ENCODE measurements at regions not wholly inside any gene's neighbourhood (a gene's known extent, or its start where the extent isn't known, plus 50 kb on each side); places are given as distances from the start of the nearest gene placed in this dataset.

DNA sequence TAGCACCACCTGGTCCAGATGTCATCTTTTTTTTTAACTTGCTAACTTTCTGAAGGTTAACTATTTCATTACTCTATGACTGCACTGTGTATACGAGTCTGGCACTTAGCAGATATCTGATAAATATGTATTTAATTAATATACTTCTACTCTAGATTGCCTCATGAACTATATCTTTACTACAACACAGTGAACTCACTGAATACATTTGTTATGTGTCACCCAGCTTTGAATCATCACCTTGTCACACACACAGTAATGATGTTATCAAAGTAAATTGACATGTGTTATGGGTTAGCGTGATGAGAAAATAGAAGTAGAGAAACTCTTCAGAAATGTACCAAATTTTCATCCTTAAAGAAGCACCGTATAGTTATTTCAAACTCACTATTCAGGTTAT is 419.3 kb upstream of the ADGRL3 start:
- TF ChIP-seq POLR2AphosphoS5 (IDR thresholded peaks at IDR 0.05; ENCODE audit: low read depth, low read length) (no peak), SIN3A (IDR thresholded peaks at IDR 0.05; ENCODE audit: borderline replicate concordance, insufficient read depth, low read length) (no peak), TAF1 (IDR thresholded peaks at IDR 0.05; ENCODE audit: borderline replicate concordance, insufficient read depth, low read length) (no peak), FOXP2 (optimal IDR thresholded peaks at IDR 0.05; ENCODE audit: borderline replicate concordance, extremely low read depth, extremely low read length, insufficient read depth) (no peak)
- TF ChIP-seq, protein P1, sequence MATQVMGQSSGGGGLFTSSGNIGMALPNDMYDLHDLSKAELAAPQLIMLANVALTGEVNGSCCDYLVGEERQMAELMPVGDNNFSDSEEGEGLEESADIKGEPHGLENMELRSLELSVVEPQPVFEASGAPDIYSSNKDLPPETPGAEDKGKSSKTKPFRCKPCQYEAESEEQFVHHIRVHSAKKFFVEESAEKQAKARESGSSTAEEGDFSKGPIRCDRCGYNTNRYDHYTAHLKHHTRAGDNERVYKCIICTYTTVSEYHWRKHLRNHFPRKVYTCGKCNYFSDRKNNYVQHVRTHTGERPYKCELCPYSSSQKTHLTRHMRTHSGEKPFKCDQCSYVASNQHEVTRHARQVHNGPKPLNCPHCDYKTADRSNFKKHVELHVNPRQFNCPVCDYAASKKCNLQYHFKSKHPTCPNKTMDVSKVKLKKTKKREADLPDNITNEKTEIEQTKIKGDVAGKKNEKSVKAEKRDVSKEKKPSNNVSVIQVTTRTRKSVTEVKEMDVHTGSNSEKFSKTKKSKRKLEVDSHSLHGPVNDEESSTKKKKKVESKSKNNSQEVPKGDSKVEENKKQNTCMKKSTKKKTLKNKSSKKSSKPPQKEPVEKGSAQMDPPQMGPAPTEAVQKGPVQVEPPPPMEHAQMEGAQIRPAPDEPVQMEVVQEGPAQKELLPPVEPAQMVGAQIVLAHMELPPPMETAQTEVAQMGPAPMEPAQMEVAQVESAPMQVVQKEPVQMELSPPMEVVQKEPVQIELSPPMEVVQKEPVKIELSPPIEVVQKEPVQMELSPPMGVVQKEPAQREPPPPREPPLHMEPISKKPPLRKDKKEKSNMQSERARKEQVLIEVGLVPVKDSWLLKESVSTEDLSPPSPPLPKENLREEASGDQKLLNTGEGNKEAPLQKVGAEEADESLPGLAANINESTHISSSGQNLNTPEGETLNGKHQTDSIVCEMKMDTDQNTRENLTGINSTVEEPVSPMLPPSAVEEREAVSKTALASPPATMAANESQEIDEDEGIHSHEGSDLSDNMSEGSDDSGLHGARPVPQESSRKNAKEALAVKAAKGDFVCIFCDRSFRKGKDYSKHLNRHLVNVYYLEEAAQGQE (IDR thresholded peaks at IDR 0.05; ENCODE audit: insufficient read depth in 1 of 2, low read depth in 2 of 2, low read length in 2 of 2), result no peak

DNA sequence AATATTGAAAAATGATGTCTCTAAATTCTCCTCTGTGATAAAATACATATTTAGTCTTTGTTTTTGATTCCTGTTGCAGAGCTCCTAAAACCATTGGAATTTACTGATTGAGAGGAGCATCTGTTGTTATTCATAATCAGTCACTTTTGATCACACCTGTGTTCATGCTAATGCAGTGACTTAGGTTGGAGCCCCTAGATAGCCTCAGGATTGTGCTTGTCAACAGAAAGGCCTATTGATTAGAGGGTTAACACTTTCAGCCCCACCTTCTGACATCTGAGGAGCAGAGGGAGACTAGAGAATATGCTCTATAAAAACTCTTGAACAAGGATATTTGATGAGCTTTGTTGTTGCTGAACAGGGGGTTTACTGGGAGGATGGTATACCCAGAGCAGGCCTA is 409.5 kb upstream of the ADGRL3 start:
- TF ChIP-seq FOXP2 (optimal IDR thresholded peaks at IDR 0.05; ENCODE audit: borderline replicate concordance, extremely low read depth, extremely low read length, insufficient read depth) (no peak), TAF1 (IDR thresholded peaks at IDR 0.05; ENCODE audit: borderline replicate concordance, insufficient read depth, low read length) (no peak), POLR2AphosphoS5 (IDR thresholded peaks at IDR 0.05; ENCODE audit: low read depth, low read length) (no peak), SIN3A (IDR thresholded peaks at IDR 0.05; ENCODE audit: borderline replicate concordance, insufficient read depth, low read length) (no peak)
- TF ChIP-seq, protein P1 (IDR thresholded peaks at IDR 0.05; ENCODE audit: insufficient read depth in 1 of 2, low read depth in 2 of 2, low read length in 2 of 2), result no peak

DNA sequence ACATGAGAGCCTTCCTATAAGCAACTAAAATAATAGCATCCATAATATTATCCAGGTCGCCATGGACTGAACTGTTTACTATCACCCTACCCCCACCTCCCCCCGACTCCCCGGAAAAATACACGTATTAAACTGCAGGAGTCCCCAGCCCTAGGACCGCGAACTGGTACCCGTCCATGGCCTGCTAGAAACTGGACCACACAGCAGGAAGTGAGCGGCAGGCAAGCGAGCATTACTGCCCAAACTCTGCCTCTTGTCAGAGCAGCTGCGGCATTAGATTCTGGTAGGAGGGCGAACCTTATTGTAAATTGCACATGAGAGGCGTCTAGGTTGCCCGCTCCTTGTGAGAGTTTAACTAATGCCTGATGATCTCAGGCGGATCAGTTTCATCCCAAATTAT is 405.8 kb upstream of the ADGRL3 start:
- TF ChIP-seq POLR2AphosphoS5 (IDR thresholded peaks at IDR 0.05; ENCODE audit: low read depth, low read length) (no peak), TAF1 (IDR thresholded peaks at IDR 0.05; ENCODE audit: borderline replicate concordance, insufficient read depth, low read length) (no peak), FOXP2 (optimal IDR thresholded peaks at IDR 0.05; ENCODE audit: borderline replicate concordance, extremely low read depth, extremely low read length, insufficient read depth) (no peak), SIN3A (IDR thresholded peaks at IDR 0.05; ENCODE audit: borderline replicate concordance, insufficient read depth, low read length) (no peak)
- TF ChIP-seq, protein P1 (IDR thresholded peaks at IDR 0.05; ENCODE audit: insufficient read depth in 1 of 2, low read depth in 2 of 2, low read length in 2 of 2), result no peak

DNA sequence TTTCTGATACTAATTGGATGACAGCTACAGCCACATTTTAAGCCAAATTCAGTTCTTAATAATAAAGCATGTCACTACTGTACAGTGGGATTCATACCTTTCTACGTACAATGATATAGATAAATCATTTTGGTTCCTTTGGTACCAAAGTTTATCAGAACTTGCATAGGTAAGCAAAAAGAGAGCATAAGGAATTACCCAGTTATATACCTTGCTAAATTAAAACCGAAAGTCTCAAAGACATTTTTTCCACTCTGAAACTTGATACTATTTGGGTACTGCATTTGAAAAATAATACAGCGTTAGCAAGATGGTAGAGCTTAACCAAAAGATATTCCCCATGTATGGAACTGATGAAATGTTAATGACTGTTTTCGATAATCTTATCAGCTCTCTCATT is 400.9 kb upstream of the ADGRL3 start:
- TF ChIP-seq POLR2AphosphoS5 (IDR thresholded peaks at IDR 0.05; ENCODE audit: low read depth, low read length), result no peak
- no peak for TF ChIP-seq SIN3A (IDR thresholded peaks at IDR 0.05; ENCODE audit: borderline replicate concordance, insufficient read depth, low read length)
- TF ChIP-seq FOXP2 (optimal IDR thresholded peaks at IDR 0.05; ENCODE audit: borderline replicate concordance, extremely low read depth, extremely low read length, insufficient read depth), result no peak
- TF ChIP-seq, protein P1 (IDR thresholded peaks at IDR 0.05; ENCODE audit: insufficient read depth in 1 of 2, low read depth in 2 of 2, low read length in 2 of 2), result no peak
- no peak for TF ChIP-seq TAF1 (IDR thresholded peaks at IDR 0.05; ENCODE audit: borderline replicate concordance, insufficient read depth, low read length)

DNA sequence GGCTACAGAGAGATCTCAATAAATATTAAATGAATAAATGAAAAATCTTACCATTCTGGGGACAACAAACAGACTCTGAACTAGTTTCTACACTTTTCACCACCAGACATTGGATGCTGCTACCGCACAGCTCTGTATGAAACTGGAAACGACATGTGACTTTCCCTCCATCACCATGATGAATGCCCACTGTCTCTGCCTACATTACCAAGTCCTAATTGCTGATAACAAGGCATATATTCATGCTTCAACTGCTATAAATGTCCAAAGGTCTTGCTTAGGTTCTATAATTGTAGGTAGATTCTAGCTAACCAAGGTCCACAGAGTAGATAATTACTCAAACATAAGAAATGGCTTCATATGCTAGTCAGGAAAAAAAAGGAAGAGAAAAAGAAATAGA is 399.4 kb upstream of the ADGRL3 start:
- TF ChIP-seq POLR2AphosphoS5 (IDR thresholded peaks at IDR 0.05; ENCODE audit: low read depth, low read length) (no peak), SIN3A (IDR thresholded peaks at IDR 0.05; ENCODE audit: borderline replicate concordance, insufficient read depth, low read length) (no peak), TAF1 (IDR thresholded peaks at IDR 0.05; ENCODE audit: borderline replicate concordance, insufficient read depth, low read length) (no peak), FOXP2 (optimal IDR thresholded peaks at IDR 0.05; ENCODE audit: borderline replicate concordance, extremely low read depth, extremely low read length, insufficient read depth) (no peak)
- TF ChIP-seq, protein P1 (IDR thresholded peaks at IDR 0.05; ENCODE audit: insufficient read depth in 1 of 2, low read depth in 2 of 2, low read length in 2 of 2), result no peak

Data from PFSK-1 (cell line).